SJSA1 (cell line): ENCODE measurements at regions not wholly inside any gene's neighbourhood (a gene's known extent, or its start where the extent isn't known, plus 50 kb on each side); places are given as distances from the start of the nearest gene placed in this dataset.

Experiments used
- DNase-seq, 2 experiments: peaks; one replicate each; pipeline ENCODE4 v3.0.0-alpha.2; 2015 to 2020; ENCODE audit warnings: low spot score in 2 of 2, low read depth in 1 of 2
- H3K27ac ChIP-seq: fragments of 250-450 bp; sonication (Bioruptor Pico); 2 replicates; pipeline ENCODE4 v1.5.1; 2020; ENCODE audit warnings: mild to moderate bottlenecking, moderate library complexity
- H3K27me3 ChIP-seq: fragments of 250-450 bp; sonication (Bioruptor Pico); replicated peaks from 2 replicates; pipeline ENCODE4 v1.5.1; 2020; ENCODE audit warnings: mild to moderate bottlenecking, moderate library complexity
- H3K36me3 ChIP-seq: fragments of 250-450 bp; sonication (Bioruptor Pico); 2 replicates; pipeline ENCODE4 v1.5.1; 2020; ENCODE audit warnings: mild to moderate bottlenecking
- H3K4me1 ChIP-seq: fragments of 250-450 bp; sonication (Bioruptor Pico); replicated peaks from 2 replicates; pipeline ENCODE4 v1.6.1; 2021; ENCODE audit warnings: mild to moderate bottlenecking
- H3K4me3 ChIP-seq: fragments of 250-450 bp; sonication (Bioruptor Pico); 2 replicates; pipeline ENCODE4 v1.5.1; 2020; ENCODE audit warnings: mild to moderate bottlenecking
- H3K9me3 ChIP-seq: fragments of 250-450 bp; sonication (Bioruptor Pico); replicated peaks from 2 replicates; pipeline ENCODE4 v1.5.1; 2020; ENCODE audit warnings: mild to moderate bottlenecking

DNA sequence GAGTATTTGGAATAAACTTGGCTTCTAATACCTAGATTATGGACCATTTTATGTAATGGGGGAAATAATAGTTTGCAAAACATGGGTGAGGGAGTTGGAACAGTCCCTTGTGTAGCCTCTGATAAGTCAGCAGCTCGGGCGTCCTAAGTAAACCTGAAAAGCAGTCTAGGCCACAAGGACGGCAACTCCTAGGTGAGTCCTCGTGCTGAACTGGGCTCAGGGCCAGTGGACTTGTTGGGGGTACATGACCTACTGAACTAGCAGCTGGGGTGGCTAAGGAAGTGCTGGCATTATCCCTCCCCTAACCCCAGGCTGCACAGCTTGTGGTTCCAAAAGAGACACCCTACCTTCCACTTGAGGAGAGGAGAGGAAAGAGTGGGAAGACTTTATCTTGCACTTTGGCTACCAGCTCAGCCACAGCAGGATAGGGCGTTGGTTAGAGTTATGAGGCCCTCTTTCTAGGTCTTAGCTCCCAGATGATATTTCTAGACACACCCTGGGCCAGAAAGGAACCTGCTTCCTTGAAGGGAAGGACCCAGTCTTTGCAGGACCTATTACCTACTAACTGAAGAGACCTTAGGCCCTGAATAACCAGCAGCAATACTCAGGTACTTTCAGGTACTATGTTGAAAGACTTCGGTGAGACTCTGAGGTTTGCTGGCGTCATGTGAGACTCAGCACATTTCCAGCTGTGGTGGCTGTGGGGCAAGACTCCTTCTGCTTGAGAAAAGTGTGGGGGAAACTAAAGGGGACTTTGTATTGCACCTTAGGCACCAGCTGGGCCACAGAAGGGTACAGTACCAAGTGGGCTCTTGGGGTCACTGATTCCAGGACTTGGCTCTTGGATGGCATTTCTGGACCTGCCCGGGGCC is 71.0 kb downstream of the AQP4 start:
- Histone ChIP-seq H3K4me1 (peaks cover 4% of the 10 kb centered on the region), H3K27ac (no peak overlapping the region), H3K36me3 (no peaks in the 10 kb centered on the region), H3K4me3 (no peak overlapping the region), H3K27me3 (no peaks in the 10 kb centered on the region), H3K9me3 (no peaks in the 10 kb centered on the region)
- DNase-seq, result no peak

DNA sequence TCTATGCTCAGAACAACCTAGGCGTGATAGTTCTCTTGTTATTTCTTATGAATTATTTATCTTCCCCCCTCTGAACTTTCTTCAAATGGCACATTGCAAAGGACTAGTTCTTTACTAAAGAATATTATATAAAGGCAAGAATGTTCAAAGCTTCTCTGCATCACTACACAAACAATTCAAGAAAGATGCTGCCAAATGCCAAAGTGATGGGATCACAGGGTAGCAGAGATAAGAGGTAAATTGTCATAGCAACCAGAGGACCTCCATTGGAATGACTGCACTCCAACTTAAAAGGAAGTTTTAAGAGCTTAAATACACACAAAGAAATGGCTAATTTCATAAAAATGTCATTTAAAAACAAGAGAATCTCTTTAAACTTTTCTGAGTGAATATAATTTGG is 72.8 kb downstream of the AQP4 start:
- Histone ChIP-seq H3K36me3 (no peaks in the 10 kb centered on the region), H3K27me3 (no peaks in the 10 kb centered on the region), H3K4me3 (no peak overlapping the region), H3K9me3 (no peaks in the 10 kb centered on the region), H3K4me1 (peaks cover 4% of the 10 kb centered on the region), H3K27ac (no peak overlapping the region)
- DNase-seq, result peak in 1 of 2 experiments; percentile 16

DNA sequence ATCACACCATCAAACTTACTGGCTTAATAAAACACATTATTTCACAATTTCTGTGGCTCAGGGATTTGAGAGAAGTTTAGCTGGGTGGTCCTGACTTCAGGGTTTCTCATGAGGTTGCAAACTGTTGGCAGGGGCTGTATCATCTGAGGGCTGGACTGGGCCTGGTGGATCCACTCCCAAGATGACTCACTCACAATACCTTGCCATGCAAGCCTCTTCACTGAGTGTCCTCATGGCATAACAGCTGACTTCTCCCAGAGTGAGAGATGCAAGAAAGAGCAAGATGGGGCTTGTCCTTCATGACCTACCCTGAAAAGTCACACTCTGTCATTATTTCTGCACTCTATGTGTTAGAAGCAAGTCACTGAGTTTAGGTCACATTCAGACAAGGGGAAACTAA is 73.8 kb downstream of the AQP4 start:
- no peak overlapping the region for H3K4me3 ChIP-seq
- peaks cover 4% of the 10 kb centered on the region for H3K4me1 ChIP-seq
- no peaks in the 10 kb centered on the region for H3K9me3 ChIP-seq
- DNase-seq, result no peak
- no peak overlapping the region for H3K27ac ChIP-seq
- no peaks in the 10 kb centered on the region for H3K36me3 ChIP-seq
- H3K27me3 ChIP-seq, result no peaks in the 10 kb centered on the region

DNA sequence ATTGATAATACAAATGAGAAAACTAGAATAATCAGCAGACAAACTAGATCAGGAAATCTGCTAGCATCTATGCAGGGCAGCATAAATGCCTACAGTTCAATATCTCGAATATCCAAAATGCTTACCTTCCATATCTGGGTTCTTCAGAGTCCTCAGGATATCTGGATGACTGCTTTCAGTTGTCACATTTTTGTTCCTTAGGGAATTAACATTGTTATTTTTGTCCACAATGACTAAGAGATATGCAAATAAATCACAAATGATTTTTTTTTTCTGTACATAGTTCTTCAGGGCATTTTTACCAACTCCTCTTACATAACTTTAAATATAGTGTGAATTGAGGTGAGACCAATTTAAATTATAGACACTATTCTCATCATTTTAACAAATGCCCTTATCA is 80.9 kb downstream of the AQP4 start:
- Histone ChIP-seq H3K27me3 (peaks cover 9% of the 10 kb centered on the region), H3K4me3 (no peak overlapping the region), H3K9me3 (no peaks in the 10 kb centered on the region), H3K4me1 (no peaks in the 10 kb centered on the region), H3K36me3 (no peaks in the 10 kb centered on the region), H3K27ac (no peak overlapping the region)
- no peak for DNase-seq

DNA sequence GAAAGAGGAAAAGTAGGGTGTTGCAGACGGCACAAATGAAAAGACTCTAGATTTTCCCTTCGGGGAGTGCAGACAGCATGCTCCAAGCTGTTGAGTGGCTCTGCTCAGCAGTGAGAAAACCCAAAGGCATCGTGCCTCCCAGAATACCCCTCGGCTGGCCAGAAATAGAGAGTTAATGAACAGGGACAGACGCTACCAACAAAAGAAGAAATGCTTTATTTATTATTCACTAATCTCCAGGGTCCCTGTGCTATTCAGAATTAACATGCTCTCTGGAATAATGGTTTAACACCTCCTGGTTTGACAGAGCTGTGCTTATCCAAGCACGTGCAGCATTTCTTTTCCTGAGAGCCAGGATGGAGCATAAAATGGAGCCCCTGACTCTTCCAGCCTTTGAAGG is 82.3 kb downstream of the AQP4 start:
- Histone ChIP-seq H3K27me3 (peaks cover 15% of the 10 kb centered on the region), H3K4me3 (no peak overlapping the region), H3K9me3 (no peaks in the 10 kb centered on the region), H3K27ac (no peak overlapping the region), H3K36me3 (no peaks in the 10 kb centered on the region), H3K4me1 (no peaks in the 10 kb centered on the region)
- no peak for DNase-seq

DNA sequence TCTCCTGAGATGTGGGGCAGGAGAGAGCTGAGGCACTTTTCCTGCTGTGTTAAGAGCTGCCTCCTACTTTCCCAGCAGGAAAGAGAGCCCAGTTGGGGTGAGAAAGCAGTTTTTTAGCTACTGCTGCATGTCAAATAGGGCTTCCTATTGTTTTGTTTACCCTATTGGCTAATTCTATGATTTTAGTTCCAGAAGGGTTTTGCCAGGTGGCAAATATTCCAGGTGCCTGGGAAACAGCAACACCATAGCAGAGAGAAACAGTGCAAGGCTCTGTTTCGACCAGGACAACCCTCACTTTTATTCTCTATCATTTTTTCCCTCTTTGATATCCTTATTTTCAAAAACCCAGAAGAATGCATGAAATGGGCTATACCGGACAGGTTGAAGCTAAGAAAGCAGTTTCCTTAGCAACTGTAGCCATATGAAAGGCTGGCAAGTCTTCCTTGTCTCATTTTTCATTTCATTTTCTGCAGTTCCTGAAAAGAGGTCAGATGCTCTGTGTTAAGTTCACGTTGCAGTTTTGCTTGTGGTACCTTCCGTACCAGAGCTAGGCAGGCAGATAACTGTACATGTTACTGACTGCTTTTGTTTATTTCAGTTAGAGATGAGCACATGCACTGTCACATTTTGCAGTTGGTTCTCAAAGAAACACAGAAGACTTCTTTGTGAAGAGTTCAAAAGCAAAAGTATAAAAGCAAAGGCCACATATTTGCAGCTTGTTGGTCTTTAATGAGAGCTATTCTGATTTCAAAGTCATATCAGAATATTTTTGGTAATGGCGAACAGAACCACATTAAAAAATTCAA is 84.8 kb downstream of the AQP4 start:
- no peak for DNase-seq
- Histone ChIP-seq H3K4me3 (no peak overlapping the region), H3K27ac (no peak overlapping the region), H3K27me3 (peaks cover 15% of the 10 kb centered on the region), H3K9me3 (no peaks in the 10 kb centered on the region), H3K36me3 (no peaks in the 10 kb centered on the region), H3K4me1 (no peaks in the 10 kb centered on the region)

DNA sequence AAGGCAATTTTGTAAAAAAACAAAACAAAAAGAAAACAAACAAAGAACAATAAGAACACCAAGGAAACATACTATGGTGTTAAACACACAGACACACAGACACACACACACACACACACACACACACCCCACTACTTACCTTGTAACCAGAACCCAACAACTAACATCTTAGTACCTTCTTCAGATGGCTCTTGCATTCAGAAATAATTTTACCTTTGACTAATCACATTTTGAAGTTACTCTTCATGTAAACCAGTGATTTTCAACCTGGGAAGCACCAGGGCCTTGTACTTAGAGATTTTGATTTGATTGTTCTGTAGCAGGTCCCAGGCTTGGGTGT is 87.5 kb downstream of the AQP4 start:
- Histone ChIP-seq H3K36me3 (no peaks in the 10 kb centered on the region), H3K4me1 (no peaks in the 10 kb centered on the region), H3K9me3 (no peaks in the 10 kb centered on the region), H3K27ac (no peak overlapping the region), H3K4me3 (no peak overlapping the region), H3K27me3 (peaks cover 15% of the 10 kb centered on the region)
- no peak for DNase-seq

DNA sequence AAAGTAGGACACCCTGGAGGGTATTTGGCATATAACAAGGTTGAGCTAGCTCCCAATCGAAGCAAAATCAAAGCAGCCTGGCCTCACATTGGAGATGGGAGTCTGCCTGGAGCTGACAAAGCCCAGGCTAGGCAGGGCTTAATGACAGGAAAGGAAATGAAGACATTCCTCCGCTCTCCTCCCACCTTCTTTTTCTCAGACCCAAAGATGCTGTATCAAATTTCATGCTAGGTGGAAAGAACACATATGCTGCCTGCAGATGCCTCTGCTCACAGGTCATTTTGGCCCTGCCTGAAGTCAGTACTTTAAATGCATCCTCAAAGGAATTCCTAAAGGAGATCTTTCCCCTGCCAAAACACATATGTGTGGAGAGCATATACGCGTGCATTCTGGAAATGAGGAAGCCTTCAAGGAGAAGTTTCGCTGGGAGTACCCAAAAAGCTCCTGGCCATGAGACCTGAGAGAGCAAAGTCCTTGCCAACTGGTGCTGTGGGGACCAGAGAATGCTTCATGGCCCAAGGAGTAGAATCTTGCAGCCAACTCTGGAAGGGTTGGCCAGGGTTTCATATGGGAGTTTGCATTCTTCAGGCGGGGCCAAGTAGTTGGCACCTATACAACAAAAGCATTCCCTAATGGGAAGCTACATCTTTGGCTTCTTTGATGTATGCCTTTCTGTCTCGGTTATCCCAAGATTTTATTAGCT is 88.0 kb downstream of the AQP4 start:
- no peak overlapping the region for H3K27ac ChIP-seq
- H3K36me3 ChIP-seq, result no peaks in the 10 kb centered on the region
- H3K9me3 ChIP-seq, result no peaks in the 10 kb centered on the region
- no peak for DNase-seq
- H3K4me1 ChIP-seq, result no peaks in the 10 kb centered on the region
- no peak overlapping the region for H3K4me3 ChIP-seq
- H3K27me3 ChIP-seq, result peaks cover 15% of the 10 kb centered on the region

DNA sequence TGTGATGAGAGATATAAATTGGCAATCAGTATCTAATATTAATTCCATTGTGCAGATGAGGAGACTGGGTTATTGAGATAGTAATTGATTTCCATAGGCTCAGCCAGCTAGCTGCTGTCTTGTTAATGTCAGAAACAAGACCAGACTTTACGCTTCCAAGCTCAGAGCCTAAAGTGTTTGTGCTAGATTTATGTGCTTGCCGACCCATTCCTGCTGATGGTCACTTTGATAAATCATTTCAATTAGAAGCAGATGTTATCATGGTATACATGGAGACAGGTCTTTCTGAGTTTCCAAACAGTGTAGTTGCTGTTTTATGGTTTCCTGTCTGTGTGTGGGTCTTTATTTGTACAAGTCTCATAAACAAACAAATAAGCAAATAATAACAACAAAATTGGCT is 92.8 kb downstream of the AQP4 start:
- Histone ChIP-seq H3K27ac (no peak overlapping the region), H3K4me1 (no peaks in the 10 kb centered on the region), H3K4me3 (no peak overlapping the region), H3K27me3 (no peaks in the 10 kb centered on the region; the same call in 1 of the 2 replicates), H3K36me3 (no peaks in the 10 kb centered on the region), H3K9me3 (no peaks in the 10 kb centered on the region)
- DNase-seq, result no peak

DNA sequence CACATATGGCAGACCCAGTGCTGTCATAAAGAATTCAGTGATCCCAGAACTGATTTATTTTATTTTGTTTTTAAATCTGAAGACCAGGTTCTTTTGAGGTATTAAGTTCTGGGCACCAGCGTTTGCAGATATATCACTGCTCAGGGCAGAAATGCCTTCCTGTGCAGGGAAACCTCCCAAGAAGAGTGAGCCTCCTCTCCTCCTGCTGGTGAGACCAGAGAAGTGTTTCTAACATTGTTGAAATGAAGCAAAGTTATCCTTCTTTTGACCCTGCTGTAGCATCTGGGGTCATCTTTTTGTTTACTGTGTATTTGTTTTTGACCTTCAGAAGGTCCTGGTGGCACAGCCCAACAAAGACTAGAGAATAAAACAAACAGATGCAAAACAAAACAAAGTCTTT is 94.0 kb downstream of the AQP4 start:
- Histone ChIP-seq H3K36me3 (no peaks in the 10 kb centered on the region), H3K27me3 (no peaks in the 10 kb centered on the region; the same call in 1 of the 2 replicates), H3K4me1 (no peaks in the 10 kb centered on the region), H3K4me3 (no peak overlapping the region), H3K9me3 (no peaks in the 10 kb centered on the region), H3K27ac (no peak overlapping the region)
- peak in 1 of 2 experiments; percentile 11 for DNase-seq

DNA sequence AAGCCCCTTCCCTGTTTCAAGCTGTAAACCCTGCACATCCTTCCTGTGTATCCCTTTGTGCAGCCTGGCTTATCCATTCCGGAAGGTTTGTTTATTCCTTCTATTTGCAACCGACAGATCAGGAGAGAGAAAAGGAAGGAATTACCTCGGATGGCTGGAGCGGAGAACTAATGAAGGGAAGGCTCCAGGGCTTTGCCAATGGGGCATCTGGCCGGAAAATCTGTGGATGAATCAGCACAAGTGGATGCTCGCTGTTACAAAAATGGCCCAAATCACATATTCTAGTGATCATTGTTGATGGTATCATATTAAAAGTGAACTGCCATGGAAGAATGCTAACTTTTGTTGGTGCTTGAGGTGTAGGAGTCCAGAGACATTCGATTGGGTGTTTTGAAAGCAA is 97.1 kb downstream of the AQP4 start:
- Histone ChIP-seq H3K4me3 (no peak overlapping the region), H3K36me3 (no peaks in the 10 kb centered on the region), H3K27ac (no peak overlapping the region), H3K4me1 (no peaks in the 10 kb centered on the region), H3K27me3 (no peaks in the 10 kb centered on the region), H3K9me3 (no peaks in the 10 kb centered on the region; the same call in 1 of the 2 replicates)
- DNase-seq, result no peak

DNA sequence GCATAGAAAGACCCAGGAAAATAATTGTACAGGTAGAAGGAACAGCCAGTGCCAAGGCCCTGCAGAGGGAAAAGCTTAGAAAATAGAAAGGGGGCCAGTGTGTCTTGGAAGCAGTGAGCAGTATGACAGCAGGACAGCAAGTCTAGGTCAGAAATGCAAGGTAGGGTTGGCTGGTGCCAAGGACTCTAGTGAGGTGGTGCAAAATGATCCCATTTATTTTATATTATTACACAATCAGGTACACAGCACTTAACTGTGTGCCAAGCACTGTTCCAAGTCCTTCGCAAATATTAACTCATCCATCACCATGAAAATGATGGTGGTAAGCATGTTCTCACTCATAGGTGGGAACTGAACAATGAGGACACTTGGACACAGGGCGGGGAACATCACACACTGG is 100.0 kb downstream of the AQP4 start:
- no peaks in the 10 kb centered on the region; the same call in 1 of the 2 replicates for H3K9me3 ChIP-seq
- no peaks in the 10 kb centered on the region for H3K36me3 ChIP-seq
- DNase-seq, result no peak
- H3K4me3 ChIP-seq, result no peak overlapping the region
- H3K27ac ChIP-seq, result no peak overlapping the region
- H3K27me3 ChIP-seq, result no peaks in the 10 kb centered on the region
- H3K4me1 ChIP-seq, result no peaks in the 10 kb centered on the region

DNA sequence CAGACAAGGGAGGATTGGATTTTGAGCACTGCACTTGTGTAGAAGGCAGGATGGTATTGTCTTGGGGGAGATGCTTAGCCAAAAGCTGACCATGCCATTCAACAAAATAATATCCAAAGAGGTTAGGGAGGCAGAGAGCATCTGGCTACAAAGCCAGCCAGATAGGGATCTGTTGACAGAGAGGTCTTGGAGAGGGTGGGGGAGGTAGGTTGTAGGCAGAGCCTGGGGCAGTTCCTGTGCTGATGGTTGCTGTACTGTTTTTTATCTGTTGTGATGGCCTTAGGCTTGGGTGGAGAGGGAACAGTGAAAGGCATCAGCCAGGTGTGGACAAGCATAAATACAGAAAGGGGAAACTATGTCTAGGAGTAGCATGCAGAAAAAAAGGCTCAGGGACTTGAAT is 100.9 kb downstream of the AQP4 start:
- Histone ChIP-seq H3K36me3 (no peaks in the 10 kb centered on the region), H3K27ac (no peak overlapping the region), H3K27me3 (no peaks in the 10 kb centered on the region), H3K9me3 (no peaks in the 10 kb centered on the region; the same call in 1 of the 2 replicates), H3K4me3 (no peak overlapping the region), H3K4me1 (no peaks in the 10 kb centered on the region)
- DNase-seq, result no peak

DNA sequence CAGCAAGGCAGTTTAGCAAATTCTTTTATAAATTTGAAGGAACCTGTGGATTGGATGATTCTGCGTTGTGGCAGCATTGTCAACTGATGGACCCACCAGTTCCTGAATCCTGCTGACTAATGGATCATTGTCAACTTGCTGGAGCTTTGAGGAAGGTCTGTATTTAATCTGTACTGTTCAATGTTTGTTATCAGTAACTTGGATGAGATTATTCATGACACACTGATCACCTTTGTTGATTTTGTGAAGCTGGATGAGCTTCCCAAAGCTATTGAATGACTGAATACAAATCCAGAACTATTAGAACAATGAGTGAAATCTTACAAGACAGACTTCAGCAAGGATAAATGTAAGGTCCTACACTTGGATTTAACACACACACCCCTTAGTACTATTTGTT is 101.3 kb downstream of the AQP4 start:
- Histone ChIP-seq H3K9me3 (no peaks in the 10 kb centered on the region; the same call in 1 of the 2 replicates), H3K27ac (no peak overlapping the region), H3K4me1 (no peaks in the 10 kb centered on the region), H3K27me3 (no peaks in the 10 kb centered on the region), H3K36me3 (no peaks in the 10 kb centered on the region), H3K4me3 (no peak overlapping the region)
- DNase-seq, result no peak
